Aorta (tissue), 5 donors: ENCODE measurements at regions not wholly inside any gene's neighbourhood (a gene's known extent, or its start where the extent isn't known, plus 50 kb on each side); places are given as distances from the start of the nearest gene placed in this dataset.

ENCODE experiments used
- ATAC-seq: fragments of 200-7000 bp; cut with Tn5 transposase; one replicate; pipeline ENCODE4 v1.9.1; 2022; ENCODE audit warnings: moderate library complexity; ENCODE audit not compliant: low FRiP score
- DNase-seq, 2 donors: peaks; one replicate each; pipeline ENCODE4 v3.0.0-alpha.2; 2020
- H3K27ac ChIP-seq, 2 donors: one replicate each; pipeline ENCODE4 v1.5.1; 2013; ENCODE audit warnings: low read length in 2 of 2, mild to moderate bottlenecking in 2 of 2, moderate library complexity in 2 of 2, control low read depth in 1 of 2, inconsistent platforms in 1 of 2, low read depth in 1 of 2
- H3K27me3 ChIP-seq, 2 donors: one replicate each; pipeline ENCODE4 v1.6.1; 2013; ENCODE audit warnings: control low read depth in 1 of 2, low read length in 1 of 2, mild to moderate bottlenecking in 1 of 2, moderate library complexity in 1 of 2; ENCODE audit not compliant: insufficient read depth in 2 of 2, control insufficient read depth in 1 of 2
- H3K36me3 ChIP-seq, 2 donors: one replicate each; pipeline ENCODE4 v1.6.1; 2013; ENCODE audit warnings: control low read depth in 1 of 2, low read length in 1 of 2, mild to moderate bottlenecking in 1 of 2; ENCODE audit not compliant: insufficient read depth in 2 of 2, control insufficient read depth in 1 of 2
- H3K4me1 ChIP-seq, 2 donors: one replicate each; pipeline ENCODE4 v1.6.1; 2013; ENCODE audit warnings: low read length in 2 of 2, control low read depth in 1 of 2, mild to moderate bottlenecking in 1 of 2, moderate library complexity in 1 of 2; ENCODE audit not compliant: insufficient read depth in 2 of 2, control insufficient read depth in 1 of 2
- H3K4me3 ChIP-seq, 2 donors: one replicate each; pipeline ENCODE4 v1.5.1; 2013; ENCODE audit warnings: low read length in 2 of 2, control low read depth in 1 of 2, mild to moderate bottlenecking in 1 of 2
- H3K9me3 ChIP-seq: one replicate; pipeline ENCODE4 v1.6.1; 2013; ENCODE audit warnings: mild to moderate bottlenecking, low read length; ENCODE audit not compliant: control insufficient read depth
- WGBS, 2 donors: extraction: QIAGEN DNeasy Blood & Tissue Kit; methylation state at CpG; one replicate each; pipeline ENCODE4 v1.1.7; 2013; 5-methylcytosine and 5-hydroxymethylcytosine counted together
- intact Hi-C, 2 donors: fragments of 100-400 bp; cut with DNase I; formaldehyde crosslinking; loops; one replicate each; pipeline versions ENCODE4 v1.14.2 to v1.15.0; 2022
- donor health status: healthy with polysubstance abuse.
- donor health status: Bipolar disorder and iron deficiency.
- donor health status: DM: no; HTN: no; CAD: no.
- donor health status: DM: no; HTN: no; CAD: no.
- donor health status: DM: yes; HTN: yes; CAD: no.

GRCh38 chr6:91298543-91299145, 711.8 kb upstream of the MAP3K7 start:
- Histone ChIP-seq H3K27ac (no peak overlapping the region), H3K27me3 (no peaks in the 10 kb centered on the region), H3K36me3 (no peaks in the 10 kb centered on the region), H3K4me3 (no peak overlapping the region), H3K4me1 (no peaks in the 10 kb centered on the region), H3K9me3 (no peaks in the 10 kb centered on the region)
- WGBS, 2 donors: 76 to 77% methylated on average over 4 of the region's 4 CpGs
- intact Hi-C loops: no loop called here
- DNase-seq: no peak
- ATAC-seq: no peak

DNA sequence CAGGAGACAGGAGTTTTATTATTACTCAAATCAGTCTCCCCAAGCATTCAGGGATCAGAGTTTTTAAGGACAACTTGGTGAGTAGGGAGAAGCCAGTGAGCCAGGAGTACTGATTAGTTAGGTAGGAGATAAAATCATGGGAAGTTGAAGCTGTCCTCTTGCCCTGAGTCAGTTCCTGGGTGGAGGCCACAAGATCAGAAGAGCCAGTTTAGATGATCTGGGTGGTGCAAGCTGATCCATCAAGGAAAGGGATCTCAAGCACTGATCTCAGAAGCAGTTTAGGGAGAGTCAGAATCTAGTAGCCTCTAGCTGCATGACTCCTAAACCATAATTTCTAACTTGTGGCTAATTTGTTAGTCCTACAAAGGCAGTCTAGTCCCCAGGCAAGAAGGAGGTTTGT, 706.5 kb upstream of the MAP3K7 start:
- H3K27me3 ChIP-seq: no peaks in the 10 kb centered on the region
- DNase-seq: no peak
- no peak overlapping the region for H3K4me3 ChIP-seq
- H3K27ac ChIP-seq: no peak overlapping the region
- no peak for ATAC-seq
- H3K36me3 ChIP-seq: no peaks in the 10 kb centered on the region
- H3K9me3 ChIP-seq: peaks cover 2% of the 10 kb centered on the region
- no peaks in the 10 kb centered on the region for H3K4me1 ChIP-seq
- intact Hi-C loops: no loop called here

GRCh38 chr6:91291071-91291470, 704.2 kb upstream of the MAP3K7 start:
- H3K27ac ChIP-seq: no peak overlapping the region
- DNase-seq (no peak), ATAC-seq (no peak)
- H3K36me3 ChIP-seq: no peaks in the 10 kb centered on the region
- H3K9me3 ChIP-seq: peaks cover 2% of the 10 kb centered on the region
- 45 to 58% methylated on average over 4 of the region's 4 CpGs for WGBS, 2 donors
- no peaks in the 10 kb centered on the region for H3K27me3 ChIP-seq
- no peak overlapping the region for H3K4me3 ChIP-seq
- intact Hi-C loops: no loop called here
- no peaks in the 10 kb centered on the region for H3K4me1 ChIP-seq

DNA sequence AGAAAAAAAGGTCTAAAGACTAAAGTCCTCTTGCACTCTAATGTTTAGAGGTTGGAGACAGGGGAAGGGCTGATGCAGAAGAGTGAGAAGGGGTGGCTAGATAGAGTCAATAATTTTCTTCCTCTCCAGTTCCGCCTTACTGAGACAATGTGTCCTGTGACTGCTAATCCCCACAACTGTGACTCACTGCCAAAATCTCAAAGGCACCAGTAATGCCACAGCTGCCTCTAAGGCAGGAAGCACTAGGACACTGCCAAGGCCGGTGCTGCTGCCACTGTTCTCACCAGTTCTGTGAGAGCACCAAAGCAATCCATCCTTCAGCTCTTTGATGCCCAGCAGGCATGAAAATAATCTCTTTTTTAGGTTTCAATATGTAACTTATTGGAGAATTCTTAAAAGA, 701.9 kb upstream of the MAP3K7 start:
- no peaks in the 10 kb centered on the region for H3K36me3 ChIP-seq
- H3K4me3 ChIP-seq: no peak overlapping the region
- ATAC-seq (no peak), DNase-seq (no peak)
- no peak overlapping the region for H3K27ac ChIP-seq
- H3K9me3 ChIP-seq: peaks cover 2% of the 10 kb centered on the region
- H3K4me1 ChIP-seq: no peaks in the 10 kb centered on the region
- H3K27me3 ChIP-seq: no peaks in the 10 kb centered on the region
- intact Hi-C loops: no loop called here
- 47 to 54% methylated on average over 2 of the region's 2 CpGs for WGBS, 2 donors

DNA sequence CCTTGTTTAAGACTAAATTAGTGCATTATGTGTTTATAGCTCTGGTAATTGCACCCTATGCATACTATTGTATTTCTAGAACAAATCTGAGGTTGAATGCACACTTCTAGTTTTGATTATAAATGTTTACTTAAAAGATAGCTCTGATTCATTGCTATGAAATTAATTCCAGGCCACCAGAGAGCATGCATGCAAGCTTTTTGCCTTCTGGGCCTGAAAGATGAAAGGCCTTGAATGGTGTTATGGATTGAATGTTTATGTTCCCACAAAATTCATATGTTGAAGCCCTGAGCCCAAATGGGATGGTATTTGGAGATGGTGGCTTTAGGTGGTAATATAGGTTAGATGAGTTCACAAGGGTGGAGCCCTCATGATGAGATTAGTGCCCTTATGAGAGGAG, 695.0 kb upstream of the MAP3K7 start:
- ATAC-seq: no peak
- no peaks in the 10 kb centered on the region for H3K27me3 ChIP-seq

GRCh38 chr6:91280494-91280830, 693.6 kb upstream of the MAP3K7 start:
- ATAC-seq (no peak), DNase-seq (no peak)
- H3K27me3 ChIP-seq: no peaks in the 10 kb centered on the region
- H3K27ac ChIP-seq: no peak overlapping the region
- no peaks in the 10 kb centered on the region for H3K4me1 ChIP-seq
- H3K36me3 ChIP-seq: no peaks in the 10 kb centered on the region
- H3K4me3 ChIP-seq: no peak overlapping the region
- WGBS, 2 donors: 65 to 66% methylated on average over 3 of the region's 3 CpGs
- intact Hi-C loops: no loop called here
- no peaks in the 10 kb centered on the region for H3K9me3 ChIP-seq

More for the DNA sequence above, 695.0 kb upstream of the MAP3K7 start:
- no peak overlapping the region for H3K27ac ChIP-seq
- H3K36me3 ChIP-seq: no peaks in the 10 kb centered on the region
- H3K4me1 ChIP-seq: no peaks in the 10 kb centered on the region
- no peak overlapping the region for H3K4me3 ChIP-seq
- intact Hi-C loops: no loop called here
- no peak for DNase-seq
- H3K9me3 ChIP-seq: no peaks in the 10 kb centered on the region

- DNase-seq (no peak), ATAC-seq (no peak)
- Histone ChIP-seq H3K27me3 (no peaks in the 10 kb centered on the region), H3K9me3 (no peaks in the 10 kb centered on the region), H3K36me3 (no peaks in the 10 kb centered on the region), H3K4me3 (no peak overlapping the region), H3K4me1 (no peaks in the 10 kb centered on the region), H3K27ac (no peak overlapping the region)
- intact Hi-C loops: no loop called here
- WGBS, 2 donors: 70 to 75% methylated on average over 7 of the region's 7 CpGs
Observed at GRCh38 chr6:91279740-91280493, 693.0 kb upstream of the MAP3K7 start.

GRCh38 chr6:91278416-91278815, 691.5 kb upstream of the MAP3K7 start:
- no peaks in the 10 kb centered on the region for H3K9me3 ChIP-seq
- ATAC-seq (no peak), DNase-seq (no peak)
- H3K4me3 ChIP-seq: no peak overlapping the region
- no peaks in the 10 kb centered on the region for H3K36me3 ChIP-seq
- H3K4me1 ChIP-seq: no peaks in the 10 kb centered on the region
- H3K27me3 ChIP-seq: no peaks in the 10 kb centered on the region
- H3K27ac ChIP-seq: no peak overlapping the region
- WGBS, 2 donors: 96 to 99% methylated on average over 2 of the region's 2 CpGs
- intact Hi-C loops: no loop called here

DNA sequence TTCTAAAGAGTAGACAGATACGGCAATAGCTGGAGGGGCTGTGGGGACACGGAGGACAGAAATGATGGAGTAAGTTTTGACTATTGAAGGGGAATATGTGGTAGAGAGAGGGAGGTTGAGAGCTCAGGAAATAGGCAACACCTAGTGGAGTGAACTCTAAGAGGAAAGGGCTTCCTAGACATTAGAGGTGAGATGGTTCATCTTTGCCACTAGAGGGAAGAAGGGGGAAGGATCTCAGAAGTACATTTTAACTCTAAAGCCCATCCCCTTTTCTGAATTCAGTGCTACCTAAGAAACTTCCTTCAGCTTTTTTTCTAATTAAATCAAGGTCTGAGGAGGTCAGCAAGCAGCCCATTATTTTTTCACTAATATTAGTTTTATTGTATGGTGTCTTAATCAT, 689.4 kb upstream of the MAP3K7 start:
- no peak for ATAC-seq

More for the DNA sequence above, 689.4 kb upstream of the MAP3K7 start:
- WGBS, 2 donors: 54 to 56% methylated on average over 2 of the region's 2 CpGs
- H3K27ac ChIP-seq: no peak overlapping the region
- intact Hi-C loops: no loop called here
- H3K27me3 ChIP-seq: no peaks in the 10 kb centered on the region
- H3K9me3 ChIP-seq: no peaks in the 10 kb centered on the region
- H3K4me3 ChIP-seq: no peak overlapping the region
- H3K4me1 ChIP-seq: no peaks in the 10 kb centered on the region
- DNase-seq: no peak
- no peaks in the 10 kb centered on the region for H3K36me3 ChIP-seq
